OCI-LY7 (cell line): ENCODE measurements at regions not wholly inside any gene's neighbourhood (a gene's known extent, or its start where the extent isn't known, plus 50 kb on each side); places are given as distances from the start of the nearest gene placed in this dataset.

ENCODE experiments used
- CTCF ChIP-seq: fragments of 200-600 bp; sonication (generic); conservative IDR thresholded peaks from 2 replicates; pipeline ENCODE4 v1.5.1; 2014; ENCODE audit warnings: mild to moderate bottlenecking, antibody characterized with exemption, low read length, moderate library complexity, mixed read lengths
- EZH2phosphoT487 ChIP-seq: fragments of 200-600 bp; sonication (generic); IDR thresholded peaks from 2 replicates; pipeline ENCODE4 v1.6.1; 2018; ENCODE audit warnings: low read depth, borderline replicate concordance, mild to moderate bottlenecking, mixed run types, antibody characterized with exemption, low read length, moderate library complexity, mixed read lengths

DNA sequence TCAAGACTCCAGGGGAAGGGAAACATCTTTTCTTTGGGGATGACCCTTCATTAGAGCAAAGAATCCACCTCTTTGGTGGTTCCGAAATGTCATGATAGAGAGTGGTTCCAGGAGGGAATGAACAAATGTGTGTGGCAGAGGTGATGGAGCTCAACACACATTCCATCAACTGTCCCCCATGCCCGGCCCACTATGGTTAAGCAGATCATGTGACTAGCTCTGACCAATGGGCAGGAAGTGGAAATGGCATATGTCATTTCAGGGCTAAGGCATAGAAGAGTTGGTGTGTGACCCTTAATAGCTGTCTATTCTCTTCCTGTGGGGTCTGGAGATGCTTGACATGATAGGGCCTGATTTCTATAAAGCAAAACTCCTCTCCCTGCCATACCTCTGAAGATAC lies 194.6 kb downstream of the GAS1 start:
- no peak for TF ChIP-seq CTCF
- TF ChIP-seq EZH2phosphoT487: no peak
